HG03520 (cell line): ENCODE measurements at regions not wholly inside any gene's neighbourhood (a gene's known extent, or its start where the extent isn't known, plus 50 kb on each side); places are given as distances from the start of the nearest gene placed in this dataset.
A peak's percentile ranks its signal among the peaks of the same experiment; 100 is the strongest.

Experiments
- ATAC-seq: cut with Tn5 transposase; IDR thresholded peaks from one replicate; pipeline ENCODE4 v1.9.1; 2021; ENCODE audit warnings: mild to moderate bottlenecking, moderate library complexity; ENCODE audit not compliant: unreplicated experiment

- no peak for ATAC-seq
These were observed 262.9 kb upstream of the TRPM3 start for GRCh38 chr9:71384343-71384742.

GRCh38 chr9:71383308-71383940 lies 262.0 kb upstream of the TRPM3 start:
- ATAC-seq: no peak

GRCh38 chr9:71368157-71368556 lies 246.7 kb upstream of the TRPM3 start:
- ATAC-seq: no peak

DNA sequence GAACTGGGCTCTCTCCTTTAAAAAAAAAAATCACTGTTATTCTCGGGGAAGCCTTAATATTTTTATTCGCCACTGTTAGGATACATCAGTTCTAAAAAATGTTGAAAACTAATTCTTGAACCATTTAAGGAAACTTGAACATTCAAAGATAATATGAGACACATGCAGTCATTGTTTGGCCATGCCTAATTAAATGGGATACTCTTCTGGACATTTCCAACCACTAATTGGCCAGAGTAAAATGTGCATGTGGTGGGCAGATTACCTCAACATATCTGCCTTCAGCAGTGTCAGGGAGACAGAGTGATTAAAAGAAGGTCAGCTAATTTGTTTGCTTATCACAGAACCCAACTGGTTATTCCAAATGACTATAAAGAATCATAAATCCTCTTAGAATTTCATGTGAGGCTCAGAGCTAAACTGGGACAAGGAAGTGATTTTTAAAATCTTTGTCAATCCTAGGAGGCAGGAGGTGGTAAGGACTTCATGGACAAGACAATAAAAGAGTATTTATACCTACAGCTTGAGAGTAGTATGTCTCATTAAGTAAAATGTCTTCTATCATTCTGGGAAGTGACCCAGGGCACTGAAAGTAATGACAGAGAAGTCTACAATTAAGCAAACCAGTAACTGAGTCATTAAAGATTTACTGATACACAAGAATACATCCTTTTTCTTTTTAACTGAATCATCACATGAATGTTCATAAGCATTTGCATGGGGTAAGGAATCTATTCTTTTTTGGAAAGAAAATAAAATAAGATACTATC lies 242.9 kb upstream of the TRPM3 start:
- no peak for ATAC-seq

DNA sequence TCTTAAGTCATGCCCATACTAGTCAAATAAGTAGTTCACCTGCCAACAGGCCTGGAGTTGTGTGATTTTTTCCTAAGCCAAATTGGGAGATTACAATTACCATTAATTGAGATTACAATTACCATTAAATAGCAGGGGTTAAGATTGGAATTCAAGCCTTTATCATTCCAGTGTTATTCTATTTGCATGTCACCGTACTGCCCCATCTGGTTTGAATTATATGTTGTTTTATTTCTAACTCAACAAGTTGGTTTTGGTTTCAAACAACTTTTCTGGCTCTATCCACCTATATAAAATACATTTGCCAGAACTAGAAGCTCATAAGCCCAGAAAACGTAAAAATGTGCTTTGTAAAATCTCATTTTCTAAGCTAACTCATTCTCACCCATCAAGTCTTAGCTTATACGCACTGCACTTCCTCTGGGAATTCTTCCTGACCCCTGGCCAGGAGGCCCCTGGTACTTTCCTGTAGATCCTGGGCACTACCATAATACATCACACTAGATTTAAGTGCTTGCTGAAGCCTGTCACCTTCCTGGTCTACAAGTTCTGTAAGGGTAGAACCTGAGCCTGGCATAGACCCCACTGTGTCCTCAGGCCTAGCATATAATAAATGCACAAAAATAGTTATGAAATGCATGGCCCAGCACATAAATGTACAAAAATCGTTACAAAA lies 242.0 kb upstream of the TRPM3 start:
- no peak for ATAC-seq

DNA sequence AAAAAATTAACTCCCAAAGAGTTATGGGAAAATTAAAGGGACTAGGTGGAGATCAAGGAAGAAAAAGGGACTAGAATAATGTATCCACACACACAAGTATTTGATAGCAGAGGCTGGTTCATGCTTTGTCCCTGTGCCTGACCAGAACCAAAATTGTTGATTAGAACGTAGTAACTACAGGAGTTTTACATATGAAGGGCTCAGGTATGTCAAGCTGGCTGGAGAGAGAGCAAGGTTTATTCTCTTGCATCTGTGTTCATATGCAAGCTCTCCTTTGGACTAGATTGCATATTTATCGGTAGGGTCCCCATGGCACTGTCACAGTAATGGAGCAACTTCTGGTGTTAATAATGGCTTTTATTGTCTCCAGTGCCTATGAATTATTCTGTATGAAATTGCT lies 239.9 kb upstream of the TRPM3 start:
- ATAC-seq: no peak

DNA sequence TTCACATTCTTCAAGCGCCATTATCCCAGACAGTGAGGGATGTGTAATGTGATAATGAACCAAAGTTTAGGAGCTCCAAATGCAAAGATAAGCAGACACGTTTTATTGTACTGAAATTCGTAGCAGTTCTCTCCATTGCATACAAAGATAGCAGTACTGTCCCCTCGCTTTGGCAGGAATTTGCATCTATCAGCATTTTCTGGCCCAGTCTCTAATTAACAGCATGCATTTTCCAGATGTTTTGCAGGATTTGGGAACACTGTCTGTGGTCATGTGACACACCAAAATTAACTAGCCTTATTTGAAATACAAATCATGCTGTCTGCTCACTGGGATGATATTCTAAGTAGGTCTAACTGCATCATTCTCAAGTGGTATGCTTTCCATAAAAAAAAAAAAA lies 235.9 kb upstream of the TRPM3 start:
- no peak for ATAC-seq

- no peak for ATAC-seq
These were observed 234.5 kb upstream of the TRPM3 start for GRCh38 chr9:71355884-71356283.

- no peak for ATAC-seq
These were observed 232.3 kb upstream of the TRPM3 start for GRCh38 chr9:71353720-71354119.

- ATAC-seq: no peak
These were observed 231.4 kb upstream of the TRPM3 start for GRCh38 chr9:71352837-71353236.

DNA sequence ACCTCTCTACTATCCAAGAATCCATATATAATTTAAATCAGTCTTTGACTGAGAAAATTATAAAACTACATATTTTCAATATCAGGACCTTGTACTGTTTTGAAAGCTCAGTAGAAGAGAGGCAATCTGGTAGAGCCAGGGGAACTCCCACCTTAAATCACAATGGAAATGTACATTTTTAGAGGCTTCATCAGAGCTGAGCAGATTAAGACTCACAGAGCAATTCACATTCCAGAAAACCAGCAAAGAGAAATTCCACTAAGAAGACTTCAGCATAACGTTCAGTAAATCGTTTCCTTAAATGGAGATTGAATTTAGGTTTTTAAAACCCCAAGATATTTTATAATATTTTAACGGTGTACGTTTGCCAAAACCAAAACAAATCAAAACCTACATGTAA lies 227.8 kb upstream of the TRPM3 start:
- ATAC-seq: no peak

DNA sequence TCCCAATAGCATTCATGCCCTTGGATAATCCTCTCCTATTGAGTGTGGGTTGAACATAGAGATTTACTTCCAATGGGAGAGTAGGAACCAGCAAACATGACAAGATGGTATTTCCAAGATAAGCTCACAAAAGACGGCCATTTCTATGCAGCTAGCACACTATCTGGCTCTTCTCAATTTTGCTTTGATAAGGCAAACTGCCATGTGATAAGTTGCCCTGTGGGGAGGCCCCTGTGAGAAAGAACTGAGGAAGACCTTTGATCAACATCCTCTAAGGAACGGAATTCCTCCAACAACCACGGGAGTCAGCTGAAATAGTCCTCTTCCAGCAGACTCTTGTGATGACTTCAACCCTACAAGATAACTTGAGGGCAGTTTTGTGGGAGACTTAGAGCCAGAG lies 211.9 kb upstream of the TRPM3 start:
- ATAC-seq: no peak

DNA sequence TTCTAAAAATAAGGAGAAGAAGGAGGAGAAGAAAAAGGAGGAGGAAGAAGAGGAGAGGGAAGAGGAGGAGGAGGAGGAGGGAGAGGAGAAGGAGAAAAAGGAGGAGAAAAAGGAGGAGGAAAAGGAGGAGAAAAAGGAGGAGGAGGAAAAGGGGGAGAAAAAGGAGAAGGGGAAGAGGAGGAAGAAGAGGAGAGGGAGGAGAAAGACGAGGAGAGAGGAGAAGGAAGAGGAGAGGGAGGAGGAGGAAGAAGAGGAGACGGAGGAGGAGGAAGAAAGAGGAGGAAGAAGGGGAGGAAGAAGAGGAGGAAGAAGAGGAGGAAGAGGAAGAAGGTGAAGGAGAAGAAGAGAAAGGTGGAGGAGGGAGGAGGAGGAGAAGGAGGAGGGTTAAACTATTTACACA lies 210.2 kb upstream of the TRPM3 start:
- ATAC-seq: no peak

- no peak for ATAC-seq
These were observed 208.5 kb upstream of the TRPM3 start for GRCh38 chr9:71329873-71330272.

DNA sequence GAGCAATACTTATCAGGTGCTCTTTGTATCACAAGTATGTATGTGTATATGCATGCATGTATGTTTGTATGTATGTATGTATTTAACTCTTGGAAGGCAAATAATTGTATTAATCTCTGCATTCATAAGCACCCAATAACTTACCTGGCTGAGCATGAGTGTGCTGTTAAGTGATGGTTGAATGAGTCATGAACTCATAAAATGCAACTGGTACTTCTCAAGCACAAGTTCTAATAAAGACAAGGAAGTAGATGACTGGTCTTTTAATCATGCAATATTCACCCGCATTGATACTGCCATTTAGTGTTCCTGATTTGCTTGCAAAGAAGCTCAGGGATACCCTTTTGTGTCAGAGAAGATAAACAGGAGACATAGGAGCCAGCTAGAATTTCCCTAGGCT lies 204.9 kb upstream of the TRPM3 start:
- ATAC-seq: no peak

GRCh38 chr9:71323357-71323756 lies 201.9 kb upstream of the TRPM3 start:
- ATAC-seq: no peak

GRCh38 chr9:71322311-71322710 lies 200.9 kb upstream of the TRPM3 start:
- ATAC-seq: no peak

GRCh38 chr9:71308454-71308853 lies 187.0 kb upstream of the TRPM3 start:
- ATAC-seq: no peak

- ATAC-seq: peak; percentile 54
These were observed 184.7 kb upstream of the TRPM3 start for GRCh38 chr9:71306134-71306533.

DNA sequence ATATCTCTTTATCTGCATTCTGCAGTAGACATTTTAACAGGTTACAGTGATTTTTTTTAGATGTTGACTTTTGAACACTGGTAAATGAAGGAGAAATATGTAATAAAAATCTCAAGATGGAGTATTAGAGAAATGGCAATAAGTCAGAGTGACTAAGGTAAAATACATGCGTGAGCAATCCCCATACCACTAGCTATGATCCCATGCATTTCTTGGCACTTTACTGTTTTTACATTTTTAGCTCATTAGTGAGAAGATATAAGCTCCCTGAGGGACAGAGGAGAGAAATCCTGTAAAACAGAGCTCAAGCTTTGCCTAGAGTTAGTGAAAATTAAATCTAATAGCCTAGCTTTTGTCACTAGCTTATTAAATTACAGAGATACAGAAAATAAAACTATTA lies 181.9 kb upstream of the TRPM3 start:
- no peak for ATAC-seq

GRCh38 chr9:71302776-71303175 lies 181.4 kb upstream of the TRPM3 start:
- no peak for ATAC-seq

DNA sequence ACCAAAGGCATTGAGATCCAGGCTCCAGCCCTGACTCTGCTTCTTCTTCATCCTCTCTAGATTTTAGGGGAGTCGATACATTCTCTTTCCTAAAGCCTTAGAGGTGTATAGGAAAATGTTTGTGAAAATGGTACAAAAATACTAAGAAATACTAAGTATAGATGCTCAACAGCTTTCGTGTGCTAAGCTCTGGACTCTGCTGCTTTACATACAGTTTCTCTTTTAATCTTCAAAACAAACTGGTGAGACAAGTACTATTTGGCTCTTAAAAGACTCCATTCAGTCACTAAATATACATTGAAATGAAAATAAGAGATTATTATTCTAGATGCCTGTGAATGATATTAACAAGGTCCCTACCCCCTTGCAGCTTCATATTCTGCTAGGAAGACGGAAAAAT lies 174.5 kb upstream of the TRPM3 start:
- ATAC-seq: no peak
